ENCODE measurements at regions not wholly inside any gene's neighbourhood (a gene's known extent, or its start where the extent isn't known, plus 50 kb on each side); places are given as distances from the start of the nearest gene placed in this dataset.

GRCh38 chrX:94871640-94872039, 1197.6 kb downstream of the FAM133A start:
- TF ChIP-seq POLR2AphosphoS5 (IDR thresholded peaks at IDR 0.05; ENCODE audit: low read depth, low read length) (no peak), FOXP2 (optimal IDR thresholded peaks at IDR 0.05; ENCODE audit: borderline replicate concordance, extremely low read depth, extremely low read length, insufficient read depth) (no peak), REST (IDR thresholded peaks at IDR 0.05; ENCODE audit: insufficient read depth in 1 of 2, low read depth in 2 of 2, low read length in 2 of 2) (no peak), SIN3A (IDR thresholded peaks at IDR 0.05; ENCODE audit: borderline replicate concordance, insufficient read depth, low read length) (no peak), TAF1 (IDR thresholded peaks at IDR 0.05; ENCODE audit: borderline replicate concordance, insufficient read depth, low read length) (no peak)

- TF ChIP-seq TAF1 (IDR thresholded peaks at IDR 0.05; ENCODE audit: borderline replicate concordance, insufficient read depth, low read length) (no peak), FOXP2 (optimal IDR thresholded peaks at IDR 0.05; ENCODE audit: borderline replicate concordance, extremely low read depth, extremely low read length, insufficient read depth) (no peak), SIN3A (IDR thresholded peaks at IDR 0.05; ENCODE audit: borderline replicate concordance, insufficient read depth, low read length) (no peak), POLR2AphosphoS5 (IDR thresholded peaks at IDR 0.05; ENCODE audit: low read depth, low read length) (no peak), REST (IDR thresholded peaks at IDR 0.05; ENCODE audit: insufficient read depth in 1 of 2, low read depth in 2 of 2, low read length in 2 of 2) (no peak)
Measured at GRCh38 chrX:94901849-94902248, 1227.8 kb downstream of the FAM133A start.

DNA sequence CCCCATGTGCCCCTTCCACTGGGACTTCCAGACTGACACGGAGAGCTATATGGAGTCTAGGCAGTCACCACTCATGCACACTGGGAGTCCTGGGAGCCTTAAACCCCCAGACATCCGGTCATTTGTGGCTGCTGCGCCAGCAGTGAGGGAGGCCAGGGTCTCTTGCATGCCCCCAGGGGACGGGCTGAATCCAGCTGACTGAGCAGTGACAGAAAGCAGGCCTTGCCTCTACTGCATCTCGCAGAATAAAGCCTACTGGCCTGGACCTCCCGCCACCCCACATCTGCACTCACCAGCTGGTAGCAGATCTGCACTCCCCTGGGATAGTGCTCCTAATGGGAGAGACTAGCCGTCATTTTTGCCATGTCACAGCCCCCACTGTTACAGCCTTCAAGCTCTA, 1234.2 kb downstream of the FAM133A start:
- TF ChIP-seq TAF1 (IDR thresholded peaks at IDR 0.05; ENCODE audit: borderline replicate concordance, insufficient read depth, low read length) (no peak), SIN3A (IDR thresholded peaks at IDR 0.05; ENCODE audit: borderline replicate concordance, insufficient read depth, low read length) (no peak), POLR2AphosphoS5 (IDR thresholded peaks at IDR 0.05; ENCODE audit: low read depth, low read length) (no peak), REST (IDR thresholded peaks at IDR 0.05; ENCODE audit: insufficient read depth in 1 of 2, low read depth in 2 of 2, low read length in 2 of 2) (no peak), FOXP2 (optimal IDR thresholded peaks at IDR 0.05; ENCODE audit: borderline replicate concordance, extremely low read depth, extremely low read length, insufficient read depth) (no peak)

DNA sequence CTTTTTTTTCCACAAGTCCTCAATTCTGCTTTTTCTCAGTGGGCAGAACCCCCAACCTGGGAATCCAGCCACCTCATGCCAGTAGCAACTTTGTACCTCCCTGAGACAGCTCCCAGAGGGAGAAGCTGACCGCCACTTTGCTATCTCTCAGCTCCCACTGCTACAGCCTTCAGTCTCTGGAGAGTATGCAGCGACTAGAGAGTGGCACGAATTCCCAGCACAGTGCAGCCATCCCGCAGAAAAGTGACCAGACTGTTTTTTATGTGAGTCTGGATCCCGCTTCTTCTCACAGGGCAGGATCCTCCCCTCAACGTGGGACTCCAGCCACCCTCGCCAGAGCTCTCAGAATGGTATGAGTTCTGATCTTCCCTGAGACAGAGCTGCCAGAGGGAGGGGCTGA, 1234.6 kb downstream of the FAM133A start:
- TF ChIP-seq POLR2AphosphoS5 (IDR thresholded peaks at IDR 0.05; ENCODE audit: low read depth, low read length): no peak
- TF ChIP-seq REST (IDR thresholded peaks at IDR 0.05; ENCODE audit: insufficient read depth in 1 of 2, low read depth in 2 of 2, low read length in 2 of 2): no peak
- no peak for TF ChIP-seq TAF1 (IDR thresholded peaks at IDR 0.05; ENCODE audit: borderline replicate concordance, insufficient read depth, low read length)
- no peak for TF ChIP-seq SIN3A (IDR thresholded peaks at IDR 0.05; ENCODE audit: borderline replicate concordance, insufficient read depth, low read length)
- TF ChIP-seq FOXP2 (optimal IDR thresholded peaks at IDR 0.05; ENCODE audit: borderline replicate concordance, extremely low read depth, extremely low read length, insufficient read depth): no peak

- no peak for TF ChIP-seq SIN3A (IDR thresholded peaks at IDR 0.05; ENCODE audit: borderline replicate concordance, insufficient read depth, low read length)
- no peak for TF ChIP-seq REST (IDR thresholded peaks at IDR 0.05; ENCODE audit: insufficient read depth in 1 of 2, low read depth in 2 of 2, low read length in 2 of 2)
- TF ChIP-seq TAF1 (IDR thresholded peaks at IDR 0.05; ENCODE audit: borderline replicate concordance, insufficient read depth, low read length): no peak
- no peak for TF ChIP-seq POLR2AphosphoS5 (IDR thresholded peaks at IDR 0.05; ENCODE audit: low read depth, low read length)
- TF ChIP-seq FOXP2 (optimal IDR thresholded peaks at IDR 0.05; ENCODE audit: borderline replicate concordance, extremely low read depth, extremely low read length, insufficient read depth): no peak
Measured at GRCh38 chrX:94914235-94914634, 1240.2 kb downstream of the FAM133A start.
